Iris pigment epithelial cell (primary cell): ENCODE measurements at regions not wholly inside any gene's neighbourhood (a gene's known extent, or its start where the extent isn't known, plus 50 kb on each side); places are given as distances from the start of the nearest gene placed in this dataset.
A peak's percentile ranks its signal among the peaks of the same experiment; 100 is the strongest.
"Not testable (repeated sequence)": the region's sequence is repeated elsewhere in the genome, so short reads cannot be mapped to it uniquely, and the experiment has no call there.

Experiments used
- DNase-seq: peaks from one replicate; pipeline ENCODE4 v3.0.0-alpha.2; 2011; ENCODE audit warnings: low read depth

DNA sequence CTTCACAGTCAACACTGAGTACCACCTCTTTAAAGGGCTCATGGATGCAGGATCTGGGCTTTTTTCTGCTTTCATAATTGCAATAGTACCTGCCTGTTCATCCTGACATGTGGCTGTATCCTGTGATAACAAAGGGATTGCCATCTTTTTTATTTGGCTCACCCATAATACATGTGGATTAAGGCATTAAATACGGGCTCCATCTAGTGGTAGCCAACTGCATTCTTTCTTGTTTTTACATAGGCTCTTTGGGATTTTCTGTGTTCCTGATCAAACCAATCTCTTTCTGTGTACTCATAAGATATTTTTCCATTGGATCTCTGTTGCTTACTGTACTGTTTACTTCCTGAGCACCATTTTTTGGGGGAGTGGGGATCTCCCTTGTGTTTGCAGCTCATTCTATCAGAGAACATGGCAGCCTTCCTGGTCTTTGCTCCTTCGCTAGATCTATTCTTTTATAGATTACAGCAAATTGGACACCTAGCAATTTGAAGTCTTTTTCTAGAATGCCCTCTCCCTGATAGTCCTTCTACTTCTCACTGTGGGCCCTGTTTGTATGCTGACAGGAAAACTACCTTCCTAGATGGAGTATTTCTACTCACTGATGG lies 723.4 kb upstream of the MDGA2 start:
- DNase-seq = peak; percentile 31

GRCh38 chr14:48391661-48392060 lies 716.3 kb upstream of the MDGA2 start:
- DNase-seq = no peak

DNA sequence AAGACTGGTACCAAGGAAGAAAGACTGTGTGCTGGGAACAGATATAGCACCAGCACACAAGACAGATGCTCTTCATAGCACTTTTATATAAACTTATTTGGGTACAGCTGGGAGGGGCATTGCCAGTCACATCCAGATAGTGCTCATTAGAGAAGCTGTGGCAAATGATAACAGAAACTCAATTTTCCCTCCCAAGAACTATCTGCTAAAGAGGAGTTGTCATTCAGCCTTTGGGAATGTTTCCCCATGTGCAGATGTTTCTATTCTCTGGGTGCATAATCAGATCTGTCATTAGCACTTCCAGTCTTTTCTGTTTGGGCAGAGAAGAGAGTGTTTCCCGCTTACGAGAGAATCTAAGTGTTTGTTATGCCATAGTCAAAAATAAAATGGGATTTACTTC lies 714.9 kb upstream of the MDGA2 start:
- no peak for DNase-seq

DNA sequence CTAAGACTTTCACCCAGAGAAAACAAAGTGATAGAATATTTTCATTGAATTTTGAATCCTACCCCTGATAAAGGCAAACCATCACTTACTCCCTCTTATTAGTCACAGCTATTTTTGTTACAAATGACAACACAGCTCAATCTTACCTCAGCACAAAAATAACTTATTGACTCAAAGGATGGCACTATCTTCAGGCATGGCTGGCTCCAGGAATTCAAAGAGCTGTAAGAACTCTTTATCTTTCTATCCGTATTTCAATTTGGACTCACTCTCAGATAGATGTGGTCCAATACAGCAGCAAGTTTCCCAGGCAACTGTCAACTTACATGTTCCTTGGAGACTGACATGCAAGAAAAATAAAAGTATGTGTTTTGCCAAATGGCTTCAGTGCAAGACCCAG lies 709.4 kb upstream of the MDGA2 start:
- DNase-seq = no peak

- no peak for DNase-seq
Observed at GRCh38 chr14:48382961-48383360, 707.6 kb upstream of the MDGA2 start.

DNA sequence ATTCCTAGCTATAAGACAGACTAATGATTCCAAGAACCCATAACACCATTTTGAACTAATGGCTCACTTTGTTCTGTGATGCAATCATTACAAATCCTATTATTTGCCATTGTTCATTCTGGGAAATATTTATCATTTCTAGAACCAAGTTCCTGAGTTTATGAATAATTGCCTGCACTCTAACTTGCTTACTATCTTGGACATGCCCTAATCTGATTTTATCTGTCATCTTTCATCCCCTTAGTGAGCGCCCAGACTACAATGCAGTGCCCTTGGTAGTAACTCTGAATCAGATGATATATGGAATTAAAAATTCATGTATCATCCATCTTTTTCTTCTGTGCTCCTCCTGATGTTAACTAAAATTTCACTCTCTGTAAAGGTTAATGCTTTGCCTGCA lies 703.1 kb upstream of the MDGA2 start:
- DNase-seq = no peak

GRCh38 chr14:48373981-48374380 lies 698.6 kb upstream of the MDGA2 start:
- DNase-seq = no peak

DNA sequence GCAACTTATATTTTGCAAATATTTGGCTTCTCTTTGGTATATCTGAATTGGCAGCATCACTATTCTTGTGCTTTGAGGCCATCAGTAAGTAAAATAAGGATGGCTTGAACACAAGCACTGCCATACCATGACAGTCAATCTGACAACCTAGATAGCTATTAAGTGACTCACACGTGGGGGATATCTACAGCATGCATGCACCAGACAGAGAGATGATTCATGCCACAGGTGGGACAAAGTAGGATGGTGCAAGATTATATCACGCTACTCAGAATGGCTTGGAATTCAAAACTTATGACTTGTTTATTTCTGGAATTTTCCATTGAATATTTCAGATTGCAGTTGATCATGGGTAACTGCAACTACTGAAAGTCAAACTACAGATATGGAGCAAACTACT lies 675.6 kb upstream of the MDGA2 start:
- peak; percentile 0 for DNase-seq

GRCh38 chr14:48349689-48350088 lies 674.3 kb upstream of the MDGA2 start:
- no peak for DNase-seq

- DNase-seq = no peak
Observed at GRCh38 chr14:48341069-48341468, 665.7 kb upstream of the MDGA2 start.

- no peak for DNase-seq
Observed at GRCh38 chr14:48333221-48333920, 658.0 kb upstream of the MDGA2 start.

DNA sequence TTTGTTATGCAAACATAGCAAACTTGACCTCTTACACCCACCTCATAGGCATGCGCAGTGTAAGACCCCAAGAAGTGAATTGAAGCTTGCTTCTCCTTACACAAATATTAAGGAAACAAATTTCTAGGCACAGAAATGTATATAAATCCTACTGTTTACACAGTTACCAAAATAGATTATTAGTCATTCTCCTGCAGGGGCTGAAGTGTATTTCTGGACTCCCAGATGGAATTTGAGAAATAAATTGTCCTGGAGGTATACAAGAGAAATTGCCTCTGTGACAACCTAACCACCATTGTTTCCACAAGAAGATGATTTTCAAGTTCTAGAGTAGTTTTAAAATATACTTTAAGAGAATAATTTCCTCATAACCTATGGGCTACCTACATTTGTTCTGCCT lies 656.0 kb upstream of the MDGA2 start:
- no peak for DNase-seq

DNA sequence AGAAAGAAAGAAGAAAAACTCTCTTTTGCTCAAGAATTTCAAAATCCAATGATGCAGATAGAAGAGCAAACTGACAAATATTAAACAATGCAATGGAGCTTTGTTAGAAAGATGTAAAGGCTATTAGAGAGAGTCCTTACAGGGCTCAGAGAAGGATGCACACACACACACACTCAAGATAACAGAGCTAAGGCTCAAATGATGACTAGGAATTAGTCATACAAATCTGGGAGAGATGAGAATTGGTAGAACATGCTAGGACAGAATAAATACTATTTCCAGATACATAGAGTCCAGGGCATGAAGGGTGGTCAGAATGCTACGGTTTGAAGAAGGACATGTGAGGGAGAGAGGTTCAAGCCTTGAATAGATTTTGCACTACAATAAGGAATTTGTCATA lies 650.1 kb upstream of the MDGA2 start:
- no peak for DNase-seq

- DNase-seq = no peak
Observed at GRCh38 chr14:48323665-48324064, 648.3 kb upstream of the MDGA2 start.

GRCh38 chr14:48319823-48320222 lies 644.4 kb upstream of the MDGA2 start:
- DNase-seq = no peak

DNA sequence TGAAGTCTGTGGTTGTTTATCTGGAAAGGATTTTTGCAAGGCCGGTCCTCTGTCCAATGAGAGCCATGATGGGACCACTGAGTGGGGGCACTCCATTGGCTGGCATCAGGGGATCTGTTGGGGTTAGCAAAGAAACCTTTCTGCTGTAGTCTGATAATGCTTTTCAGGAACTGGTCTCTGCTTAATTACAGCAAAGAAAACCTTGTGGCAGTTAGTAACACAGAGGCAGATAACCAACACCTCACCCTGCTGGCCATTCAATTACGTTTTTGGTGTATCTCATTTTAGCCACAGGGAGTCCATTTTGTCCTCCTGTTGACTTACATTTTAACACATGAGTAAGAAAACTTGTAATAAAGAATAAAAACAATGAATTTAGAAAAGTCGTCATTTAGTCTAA lies 629.3 kb upstream of the MDGA2 start:
- no peak for DNase-seq

- DNase-seq = no peak
Observed at GRCh38 chr14:48289701-48290100, 614.3 kb upstream of the MDGA2 start.

- DNase-seq = not testable (repeated sequence)
Observed at GRCh38 chr14:48285217-48285616, 609.8 kb upstream of the MDGA2 start.

- DNase-seq = no peak
Observed at GRCh38 chr14:48275301-48275700, 599.9 kb upstream of the MDGA2 start.

DNA sequence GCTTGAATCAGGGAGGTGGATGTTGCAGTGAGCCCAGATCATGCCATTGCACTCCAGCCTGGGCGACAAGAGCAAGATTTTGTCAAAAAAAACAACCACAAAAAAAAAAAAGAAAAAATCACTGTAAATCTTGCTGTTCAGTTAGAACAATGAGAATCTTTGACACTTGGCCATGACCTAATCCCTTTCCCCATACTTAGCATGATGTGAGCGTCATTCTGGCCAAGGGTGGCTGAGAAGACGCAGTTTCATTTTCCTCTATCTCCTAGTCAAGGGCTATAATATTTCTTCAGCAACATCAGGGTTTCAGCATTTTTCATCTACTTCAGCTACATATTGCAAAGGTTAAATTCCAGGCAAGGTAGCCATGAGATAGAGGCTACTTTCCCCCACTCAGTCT lies 599.4 kb upstream of the MDGA2 start:
- DNase-seq = no peak

- DNase-seq = not testable (repeated sequence)
Observed at GRCh38 chr14:48267926-48268325, 592.5 kb upstream of the MDGA2 start.

DNA sequence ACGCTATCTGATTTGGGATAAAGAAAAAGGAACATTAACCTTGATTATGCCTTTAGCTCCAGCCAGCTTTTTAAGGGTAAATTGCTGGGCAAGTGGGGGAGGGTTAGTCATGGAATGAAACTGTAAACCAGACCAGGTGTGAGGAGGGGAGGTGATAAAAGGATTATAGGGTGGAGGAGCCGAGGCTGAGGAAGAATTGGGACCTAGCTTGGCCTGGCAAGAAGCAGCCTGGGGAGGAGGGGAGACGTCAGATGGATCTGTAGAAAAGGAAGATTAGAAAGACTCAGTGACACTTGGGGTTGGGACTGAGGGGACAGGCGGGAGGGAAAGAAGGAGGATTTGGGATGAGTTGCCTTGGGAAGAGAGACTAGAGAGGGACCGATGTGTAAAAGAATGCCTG lies 590.8 kb upstream of the MDGA2 start:
- DNase-seq = not testable (repeated sequence)

GRCh38 chr14:48261436-48261835 lies 586.0 kb upstream of the MDGA2 start:
- no peak for DNase-seq
